ENCODE measurements at regions not wholly inside any gene's neighbourhood (a gene's known extent, or its start where the extent isn't known, plus 50 kb on each side); places are given as distances from the start of the nearest gene placed in this dataset.

DNA sequence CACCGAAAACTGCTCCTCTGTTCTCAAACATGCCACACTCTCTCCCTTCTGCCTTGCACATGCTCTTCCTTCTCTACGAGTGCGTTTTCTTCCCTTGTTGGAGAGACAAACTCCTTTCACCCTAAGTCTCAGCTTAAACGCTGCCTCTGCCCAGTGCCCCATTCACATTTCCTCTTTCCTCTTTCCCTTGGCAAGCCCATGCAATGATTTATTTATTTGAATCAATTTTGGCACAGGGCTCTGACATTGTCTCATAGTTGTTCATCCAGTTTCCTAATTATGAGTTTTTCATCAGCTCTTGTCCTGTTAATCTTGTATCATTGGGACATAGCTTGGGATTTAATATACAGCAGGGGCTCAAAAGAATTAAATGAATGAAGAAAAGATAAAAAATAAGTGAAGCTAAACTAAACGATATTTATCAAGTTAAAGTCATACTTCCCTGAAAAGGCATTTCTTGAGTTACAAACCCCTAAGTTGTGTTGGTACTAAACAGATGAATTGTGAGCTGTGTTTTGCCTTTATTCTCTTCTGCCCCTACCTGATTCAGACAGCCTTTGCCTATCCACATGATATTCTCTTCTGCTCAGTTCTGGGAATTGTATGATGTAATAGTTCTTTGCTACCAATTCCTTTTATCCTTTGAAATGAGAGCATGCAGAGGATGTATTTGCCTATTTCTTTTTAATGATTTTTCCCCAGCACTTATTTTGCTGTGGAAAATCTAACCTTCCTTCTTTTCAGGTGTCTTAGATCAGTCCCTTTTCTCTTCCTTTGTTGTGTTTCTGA lies 704.4 kb downstream of the UTRN start:
- TF ChIP-seq POLR2A (IDR thresholded peaks at IDR 0.05), result no peak
- TF ChIP-seq, protein P1, sequence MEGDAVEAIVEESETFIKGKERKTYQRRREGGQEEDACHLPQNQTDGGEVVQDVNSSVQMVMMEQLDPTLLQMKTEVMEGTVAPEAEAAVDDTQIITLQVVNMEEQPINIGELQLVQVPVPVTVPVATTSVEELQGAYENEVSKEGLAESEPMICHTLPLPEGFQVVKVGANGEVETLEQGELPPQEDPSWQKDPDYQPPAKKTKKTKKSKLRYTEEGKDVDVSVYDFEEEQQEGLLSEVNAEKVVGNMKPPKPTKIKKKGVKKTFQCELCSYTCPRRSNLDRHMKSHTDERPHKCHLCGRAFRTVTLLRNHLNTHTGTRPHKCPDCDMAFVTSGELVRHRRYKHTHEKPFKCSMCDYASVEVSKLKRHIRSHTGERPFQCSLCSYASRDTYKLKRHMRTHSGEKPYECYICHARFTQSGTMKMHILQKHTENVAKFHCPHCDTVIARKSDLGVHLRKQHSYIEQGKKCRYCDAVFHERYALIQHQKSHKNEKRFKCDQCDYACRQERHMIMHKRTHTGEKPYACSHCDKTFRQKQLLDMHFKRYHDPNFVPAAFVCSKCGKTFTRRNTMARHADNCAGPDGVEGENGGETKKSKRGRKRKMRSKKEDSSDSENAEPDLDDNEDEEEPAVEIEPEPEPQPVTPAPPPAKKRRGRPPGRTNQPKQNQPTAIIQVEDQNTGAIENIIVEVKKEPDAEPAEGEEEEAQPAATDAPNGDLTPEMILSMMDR (IDR thresholded peaks at IDR 0.05), result no peak
- no peak for TF ChIP-seq POLR2AphosphoS5 (IDR thresholded peaks at IDR 0.05)

Data from suprapubic skin (tissue), 4 donors.